Prostate gland (tissue), 2 donors: ENCODE measurements at regions not wholly inside any gene's neighbourhood (a gene's known extent, or its start where the extent isn't known, plus 50 kb on each side); places are given as distances from the start of the nearest gene placed in this dataset.

Source experiments
- POLR2A ChIP-seq: fragments of 450-650 bp; IDR thresholded peaks from one replicate; pipeline ENCODE4 v1.6.1; 2016; ENCODE audit warnings: antibody characterized with exemption, mild to moderate bottlenecking
- POLR2AphosphoS5 ChIP-seq: sonication (generic); formaldehyde crosslinking; IDR thresholded peaks from one replicate; pipeline ENCODE4 v1.6.1; 2017; ENCODE audit warnings: antibody characterized with exemption
- TF ChIP-seq, protein P1 (sequence below), 4 experiments: fragments of 200-600 bp in 2 of 4; fragments of 450-650 bp in 2 of 4; sonication (generic) in 2 of 4; IDR thresholded peaks; 1 replicate in 3 of 4; 2 replicates in 1 of 4; pipeline ENCODE4 v1.5.1; 2016 to 2019; ENCODE audit warnings: antibody characterized with exemption in 4 of 4, mild to moderate bottlenecking in 2 of 4, moderate library complexity in 2 of 4

DNA sequence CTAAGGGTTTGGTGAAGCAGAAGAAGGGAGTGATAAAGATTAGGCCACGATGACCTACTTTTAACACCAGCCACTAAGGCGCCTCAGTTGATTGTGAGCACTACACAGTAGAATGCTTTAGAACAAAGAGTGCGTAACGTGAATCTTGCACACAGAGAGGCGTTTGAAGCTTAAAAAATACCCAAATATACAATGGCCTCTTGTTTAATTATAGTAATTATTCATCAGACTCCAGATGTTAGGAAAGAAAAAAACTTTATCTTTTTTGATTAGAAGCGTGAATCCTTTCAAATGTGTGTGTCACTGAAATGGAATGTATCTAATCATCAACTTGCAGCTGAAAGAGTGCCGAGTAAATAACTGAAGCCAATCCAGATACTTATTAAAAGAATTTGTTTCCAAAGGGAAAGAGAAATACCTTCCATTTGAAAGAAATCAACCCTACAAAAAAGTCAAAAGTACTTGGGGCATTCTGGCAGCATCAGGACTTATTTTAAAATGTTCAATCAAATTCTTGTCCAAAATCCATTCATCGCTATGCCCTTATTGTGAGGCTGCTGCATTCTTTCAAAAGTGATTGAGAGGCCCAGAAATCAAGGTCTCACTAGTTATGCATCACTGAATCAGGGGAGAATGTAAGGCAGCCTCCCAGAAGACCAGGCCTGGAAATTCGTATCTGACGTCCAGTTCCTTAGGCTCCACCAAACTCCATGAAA, 337.5 kb downstream of the ZNF608 start:
- TF ChIP-seq, protein P1, sequence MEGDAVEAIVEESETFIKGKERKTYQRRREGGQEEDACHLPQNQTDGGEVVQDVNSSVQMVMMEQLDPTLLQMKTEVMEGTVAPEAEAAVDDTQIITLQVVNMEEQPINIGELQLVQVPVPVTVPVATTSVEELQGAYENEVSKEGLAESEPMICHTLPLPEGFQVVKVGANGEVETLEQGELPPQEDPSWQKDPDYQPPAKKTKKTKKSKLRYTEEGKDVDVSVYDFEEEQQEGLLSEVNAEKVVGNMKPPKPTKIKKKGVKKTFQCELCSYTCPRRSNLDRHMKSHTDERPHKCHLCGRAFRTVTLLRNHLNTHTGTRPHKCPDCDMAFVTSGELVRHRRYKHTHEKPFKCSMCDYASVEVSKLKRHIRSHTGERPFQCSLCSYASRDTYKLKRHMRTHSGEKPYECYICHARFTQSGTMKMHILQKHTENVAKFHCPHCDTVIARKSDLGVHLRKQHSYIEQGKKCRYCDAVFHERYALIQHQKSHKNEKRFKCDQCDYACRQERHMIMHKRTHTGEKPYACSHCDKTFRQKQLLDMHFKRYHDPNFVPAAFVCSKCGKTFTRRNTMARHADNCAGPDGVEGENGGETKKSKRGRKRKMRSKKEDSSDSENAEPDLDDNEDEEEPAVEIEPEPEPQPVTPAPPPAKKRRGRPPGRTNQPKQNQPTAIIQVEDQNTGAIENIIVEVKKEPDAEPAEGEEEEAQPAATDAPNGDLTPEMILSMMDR (IDR thresholded peaks at IDR 0.05) = no peak
- no peak for TF ChIP-seq POLR2A
- TF ChIP-seq POLR2AphosphoS5 = no peak
